ENCODE measurements at regions not wholly inside any gene's neighbourhood (a gene's known extent, or its start where the extent isn't known, plus 50 kb on each side); places are given as distances from the start of the nearest gene placed in this dataset.
A peak's percentile ranks its signal among the peaks of the same experiment; 100 is the strongest.

DNA sequence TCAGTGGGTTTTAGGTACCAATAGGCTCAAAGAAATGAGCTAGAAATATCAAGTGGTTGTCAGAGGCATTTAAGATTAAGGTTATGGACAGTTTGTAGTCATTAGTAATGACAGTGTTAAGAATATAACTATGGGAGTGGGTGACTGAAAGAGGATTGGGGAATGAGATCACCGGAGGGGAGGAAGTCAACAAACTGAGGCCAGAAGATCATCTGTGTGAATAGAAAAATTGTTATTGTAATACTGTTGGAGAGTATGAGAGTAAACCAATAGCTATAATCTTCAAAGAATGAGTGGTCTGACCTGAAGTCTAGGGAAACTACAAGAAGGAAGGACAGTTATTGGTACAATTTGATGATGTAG is 197.1 kb downstream of the TANC2 start:
- Histone ChIP-seq H3K9ac (ENCODE audit: insufficient read length) (no peak overlapping the region), H3K36me3 (ENCODE audit: insufficient read depth, low read length) (no peaks in the 10 kb centered on the region), H3K27ac (no peak overlapping the region), H3K4me3 (no peak overlapping the region), H3K9me3 (ENCODE audit: low read depth, low read length) (no peaks in the 10 kb centered on the region)
- DNase-seq (ENCODE audit: low read depth, low spot score), result no peak
- no peak for TF ChIP-seq EZH2 (IDR thresholded peaks at IDR 0.05)
- no peak for TF ChIP-seq POLR2AphosphoS5 (IDR thresholded peaks at IDR 0.05; ENCODE audit: borderline replicate concordance, low read depth, low read length)
- no peak for TF ChIP-seq FOXP2 (optimal IDR thresholded peaks at IDR 0.05; ENCODE audit: control extremely low read depth, extremely low read length, insufficient read depth)

DNA sequence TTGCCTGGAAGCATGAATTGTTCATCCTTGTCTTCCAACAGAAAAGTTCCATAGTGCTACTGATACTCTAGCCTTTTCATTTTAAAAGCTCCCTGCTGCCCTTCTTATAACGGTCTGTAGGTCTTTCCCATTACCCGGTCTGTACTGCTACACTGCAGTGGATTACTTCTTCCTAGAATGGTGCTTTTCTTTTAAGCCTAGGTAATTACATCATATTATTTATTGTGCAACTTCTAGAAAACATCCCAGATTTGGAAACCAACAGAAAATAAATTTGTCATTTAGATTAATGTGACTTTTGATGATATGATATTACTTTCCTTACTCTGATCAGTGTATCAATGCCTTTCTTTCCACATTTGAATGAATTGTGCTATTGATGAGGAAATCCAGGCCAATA is 199.4 kb downstream of the TANC2 start:
- Histone ChIP-seq H3K27ac (no peak overlapping the region), H3K4me3 (no peak overlapping the region), H3K36me3 (ENCODE audit: insufficient read depth, low read length) (no peaks in the 10 kb centered on the region), H3K9ac (ENCODE audit: insufficient read length) (no peak overlapping the region), H3K9me3 (ENCODE audit: low read depth, low read length) (no peaks in the 10 kb centered on the region)
- TF ChIP-seq FOXP2 (optimal IDR thresholded peaks at IDR 0.05; ENCODE audit: control extremely low read depth, extremely low read length, insufficient read depth) (no peak), POLR2AphosphoS5 (IDR thresholded peaks at IDR 0.05; ENCODE audit: borderline replicate concordance, low read depth, low read length) (no peak), EZH2 (IDR thresholded peaks at IDR 0.05) (no peak)
- DNase-seq (ENCODE audit: low read depth, low spot score), result no peak

DNA sequence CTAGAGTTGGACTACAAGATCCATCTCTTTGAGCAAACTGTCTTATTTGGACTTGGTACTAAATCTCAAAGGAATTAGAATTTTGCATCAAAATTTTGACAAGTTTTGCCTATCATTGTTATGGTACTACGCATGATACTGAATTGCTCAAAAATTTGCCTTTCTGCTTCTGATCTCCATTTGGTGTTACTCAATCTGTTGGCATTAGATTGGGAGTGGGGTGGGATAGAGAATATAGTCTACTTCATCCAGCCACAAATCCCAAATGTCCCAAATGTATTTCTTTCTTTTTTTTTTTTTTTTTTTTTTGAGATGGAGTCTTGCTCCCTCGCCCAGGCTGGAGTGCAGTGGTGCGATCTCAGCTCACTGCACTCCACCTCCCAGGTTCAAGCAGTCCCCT is 204.8 kb downstream of the TANC2 start:
- TF ChIP-seq FOXP2 (optimal IDR thresholded peaks at IDR 0.05; ENCODE audit: control extremely low read depth, extremely low read length, insufficient read depth) (no peak), POLR2AphosphoS5 (IDR thresholded peaks at IDR 0.05; ENCODE audit: borderline replicate concordance, low read depth, low read length) (no peak), EZH2 (IDR thresholded peaks at IDR 0.05) (no peak)
- no peak overlapping the region for H3K4me3 ChIP-seq
- H3K9me3 ChIP-seq (ENCODE audit: low read depth, low read length), result no peaks in the 10 kb centered on the region
- DNase-seq (ENCODE audit: low read depth, low spot score), result no peak
- no peak overlapping the region for H3K27ac ChIP-seq
- no peaks in the 10 kb centered on the region for H3K36me3 ChIP-seq (ENCODE audit: insufficient read depth, low read length)
- H3K9ac ChIP-seq (ENCODE audit: insufficient read length), result no peak overlapping the region

DNA sequence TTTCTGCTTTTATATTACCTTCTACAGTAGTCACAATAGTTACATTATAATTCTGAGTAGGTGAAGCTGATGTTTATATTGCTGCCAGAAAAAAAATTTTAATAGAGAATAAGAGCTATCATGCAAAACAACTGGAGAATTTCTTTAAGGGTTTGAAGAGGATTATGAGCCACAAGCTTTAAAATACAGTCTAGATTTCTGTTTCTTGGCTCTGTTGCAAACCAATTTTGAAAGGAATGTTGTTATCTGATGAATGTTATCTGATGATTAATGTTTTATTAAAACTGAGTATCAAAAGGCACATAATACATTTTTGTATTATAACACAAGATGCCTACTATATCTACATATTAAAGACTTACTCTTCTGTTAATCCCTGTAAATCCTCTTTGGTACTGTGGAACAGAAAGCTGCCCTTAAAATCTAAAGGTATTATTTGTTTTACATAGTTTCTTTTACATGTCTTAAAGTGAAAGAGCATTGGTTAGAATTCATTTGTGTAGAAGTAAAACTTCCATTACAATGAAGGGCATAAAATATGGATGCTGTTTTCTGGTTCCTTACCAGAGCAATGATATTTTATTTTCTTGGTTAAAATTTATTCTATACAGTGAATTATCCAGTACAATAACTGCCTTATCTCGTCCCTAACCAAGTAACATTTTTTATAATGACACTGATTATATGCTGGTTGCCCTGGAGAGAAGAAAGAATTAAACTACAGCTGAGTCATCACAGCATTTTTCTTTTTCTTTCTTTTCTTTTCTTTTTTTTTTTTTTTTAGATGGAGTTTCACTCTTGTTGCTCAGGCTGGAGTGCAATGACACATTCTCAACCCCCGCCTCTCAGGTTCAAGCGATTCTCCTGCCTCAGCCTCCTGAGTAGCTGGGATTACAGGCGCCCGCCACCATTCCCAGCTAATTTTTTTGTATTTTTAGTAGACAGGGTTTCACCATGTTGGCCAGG is 205.7 kb downstream of the TANC2 start:
- DNase-seq (ENCODE audit: low read depth, low spot score), result peak; percentile 24
- Histone ChIP-seq H3K9me3 (ENCODE audit: low read depth, low read length) (0 out of 2 replicates have a peak, but pooled peaks cover 4% of the 10 kb centered on the region), H3K4me3 (0 out of 2 replicates have a peak overlapping the region, but pooled peaks have one; percentile 3), H3K9ac (ENCODE audit: insufficient read length) (no peak overlapping the region), H3K36me3 (ENCODE audit: insufficient read depth, low read length) (no peaks in the 10 kb centered on the region), H3K27ac (peak overlapping the region; percentile 53)
- TF ChIP-seq EZH2 (IDR thresholded peaks at IDR 0.05) (no peak), FOXP2 (optimal IDR thresholded peaks at IDR 0.05; ENCODE audit: control extremely low read depth, extremely low read length, insufficient read depth) (no peak), POLR2AphosphoS5 (IDR thresholded peaks at IDR 0.05; ENCODE audit: borderline replicate concordance, low read depth, low read length) (no peak)

DNA sequence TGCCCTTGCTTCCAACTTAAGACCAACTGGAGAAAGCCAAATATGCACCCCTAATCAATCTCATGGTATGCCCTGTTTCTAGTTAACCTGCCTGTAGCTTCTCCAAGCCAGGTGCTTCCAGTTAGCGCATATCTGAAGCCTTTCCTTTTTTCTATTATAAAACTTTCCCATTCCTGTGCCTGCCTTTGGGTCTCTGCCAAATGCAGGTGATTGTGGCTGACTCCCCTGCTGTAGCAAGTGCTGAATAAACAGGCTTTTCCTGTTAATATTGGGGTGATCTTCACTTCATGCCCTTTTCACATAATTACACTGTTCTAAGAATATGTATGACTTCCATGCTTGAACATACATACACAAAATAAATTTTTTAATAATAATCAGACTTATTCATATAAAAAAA is 207.4 kb downstream of the TANC2 start:
- DNase-seq (ENCODE audit: low read depth, low spot score), result no peak
- TF ChIP-seq EZH2 (IDR thresholded peaks at IDR 0.05) (no peak), POLR2AphosphoS5 (IDR thresholded peaks at IDR 0.05; ENCODE audit: borderline replicate concordance, low read depth, low read length) (no peak), FOXP2 (optimal IDR thresholded peaks at IDR 0.05; ENCODE audit: control extremely low read depth, extremely low read length, insufficient read depth) (no peak)
- no peak overlapping the region for H3K9ac ChIP-seq (ENCODE audit: insufficient read length)
- no peaks in the 10 kb centered on the region for H3K36me3 ChIP-seq (ENCODE audit: insufficient read depth, low read length)
- H3K4me3 ChIP-seq, result no peak overlapping the region
- no peak overlapping the region for H3K27ac ChIP-seq
- H3K9me3 ChIP-seq (ENCODE audit: low read depth, low read length), result 0 out of 2 replicates have a peak, but pooled peaks cover 4% of the 10 kb centered on the region

DNA sequence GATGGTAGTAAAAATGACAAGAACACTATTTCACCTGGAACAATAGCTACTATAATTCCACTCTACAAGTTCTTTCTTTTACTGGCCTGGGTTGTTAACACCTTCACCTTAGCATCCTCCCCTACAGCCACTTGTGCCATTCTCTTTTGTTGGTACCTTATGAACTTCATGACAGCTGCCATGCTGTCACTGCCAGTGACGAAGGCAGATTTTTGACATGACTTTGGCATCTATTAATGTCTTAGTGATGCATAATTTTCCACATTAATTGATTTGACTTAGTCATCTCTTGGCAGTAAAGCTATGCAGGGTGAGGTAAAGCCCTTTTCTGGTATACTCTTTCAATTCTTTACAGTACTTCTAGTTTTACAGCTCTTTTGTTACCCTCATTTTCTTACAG is 207.9 kb downstream of the TANC2 start:
- TF ChIP-seq FOXP2 (optimal IDR thresholded peaks at IDR 0.05; ENCODE audit: control extremely low read depth, extremely low read length, insufficient read depth), result no peak
- no peak for TF ChIP-seq POLR2AphosphoS5 (IDR thresholded peaks at IDR 0.05; ENCODE audit: borderline replicate concordance, low read depth, low read length)
- TF ChIP-seq EZH2 (IDR thresholded peaks at IDR 0.05), result no peak
- Histone ChIP-seq H3K4me3 (no peak overlapping the region), H3K27ac (no peak overlapping the region), H3K9ac (ENCODE audit: insufficient read length) (no peak overlapping the region), H3K9me3 (ENCODE audit: low read depth, low read length) (0 out of 2 replicates have a peak, but pooled peaks cover 4% of the 10 kb centered on the region), H3K36me3 (ENCODE audit: insufficient read depth, low read length) (no peaks in the 10 kb centered on the region)
- DNase-seq (ENCODE audit: low read depth, low spot score), result no peak

DNA sequence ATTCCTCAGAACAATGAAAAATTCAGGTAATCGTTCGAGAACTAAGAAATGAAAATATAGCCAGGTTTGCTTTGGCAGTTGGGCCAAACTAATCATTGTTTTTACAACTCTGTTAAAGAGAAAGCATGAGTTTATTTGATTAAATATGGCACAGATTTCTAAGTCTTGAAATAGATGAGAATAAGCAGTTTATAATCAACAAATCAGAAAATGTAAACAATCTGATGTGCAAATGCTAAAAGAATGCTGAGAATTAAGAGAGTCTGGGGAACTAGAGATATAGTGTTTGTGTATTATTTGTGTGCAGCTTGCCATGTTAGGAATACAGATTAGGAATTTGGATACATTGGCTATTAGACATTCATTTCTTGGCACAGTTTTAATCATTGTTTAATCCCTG is 212.5 kb downstream of the TANC2 start:
- 0 out of 2 replicates have a peak, but pooled peaks cover 4% of the 10 kb centered on the region for H3K9me3 ChIP-seq (ENCODE audit: low read depth, low read length)
- no peaks in the 10 kb centered on the region for H3K36me3 ChIP-seq (ENCODE audit: insufficient read depth, low read length)
- no peak for DNase-seq (ENCODE audit: low read depth, low spot score)
- no peak overlapping the region for H3K4me3 ChIP-seq
- H3K9ac ChIP-seq (ENCODE audit: insufficient read length), result no peak overlapping the region
- H3K27ac ChIP-seq, result no peak overlapping the region
- TF ChIP-seq POLR2AphosphoS5 (IDR thresholded peaks at IDR 0.05; ENCODE audit: borderline replicate concordance, low read depth, low read length), result no peak
- no peak for TF ChIP-seq FOXP2 (optimal IDR thresholded peaks at IDR 0.05; ENCODE audit: control extremely low read depth, extremely low read length, insufficient read depth)
- TF ChIP-seq EZH2 (IDR thresholded peaks at IDR 0.05), result no peak

DNA sequence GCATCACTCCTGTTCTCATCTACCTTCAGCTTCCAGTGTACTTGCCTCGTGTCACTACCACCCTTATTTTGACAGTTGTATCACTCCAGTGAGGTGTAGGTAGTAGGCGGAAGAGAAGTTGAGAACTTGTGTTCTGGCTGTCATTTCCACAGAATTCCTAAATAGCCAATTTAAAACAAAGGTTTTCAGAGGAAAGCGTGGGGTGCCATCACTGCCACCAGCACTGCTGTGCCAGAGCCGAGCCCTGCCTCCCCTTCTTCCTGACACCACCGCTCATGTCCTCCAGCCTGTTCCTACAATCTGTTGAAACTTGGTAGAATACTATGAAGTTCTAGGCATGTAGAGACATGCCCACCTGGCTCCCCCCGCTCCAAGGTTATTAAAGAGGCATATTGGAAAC is 215.8 kb downstream of the TANC2 start:
- no peak for TF ChIP-seq EZH2 (IDR thresholded peaks at IDR 0.05)
- TF ChIP-seq FOXP2 (optimal IDR thresholded peaks at IDR 0.05; ENCODE audit: control extremely low read depth, extremely low read length, insufficient read depth), result no peak
- no peak for TF ChIP-seq POLR2AphosphoS5 (IDR thresholded peaks at IDR 0.05; ENCODE audit: borderline replicate concordance, low read depth, low read length)
- H3K4me3 ChIP-seq, result no peak overlapping the region
- H3K9ac ChIP-seq (ENCODE audit: insufficient read length), result no peak overlapping the region
- no peak overlapping the region for H3K27ac ChIP-seq
- no peak for DNase-seq (ENCODE audit: low read depth, low spot score)
- no peaks in the 10 kb centered on the region for H3K36me3 ChIP-seq (ENCODE audit: insufficient read depth, low read length)
- H3K9me3 ChIP-seq (ENCODE audit: low read depth, low read length), result no peaks in the 10 kb centered on the region
